Stimulated activated CD4-positive, alpha-beta T cell treated with anti-CD3 and anti-CD28 coated beads, TNF-alpha, amount 100 ng/mL, for 48 hours (primary cell): ENCODE measurements at regions not wholly inside any gene's neighbourhood (a gene's known extent, or its start where the extent isn't known, plus 50 kb on each side); places are given as distances from the start of the nearest gene placed in this dataset.
A peak's percentile ranks its signal among the peaks of the same experiment; 100 is the strongest.

ENCODE experiments used
- DNase-seq, 3 donors: peaks; one replicate each; pipeline ENCODE4 v3.0.0-alpha.2; 2020; ENCODE audit warnings: low read depth in 3 of 3

DNA sequence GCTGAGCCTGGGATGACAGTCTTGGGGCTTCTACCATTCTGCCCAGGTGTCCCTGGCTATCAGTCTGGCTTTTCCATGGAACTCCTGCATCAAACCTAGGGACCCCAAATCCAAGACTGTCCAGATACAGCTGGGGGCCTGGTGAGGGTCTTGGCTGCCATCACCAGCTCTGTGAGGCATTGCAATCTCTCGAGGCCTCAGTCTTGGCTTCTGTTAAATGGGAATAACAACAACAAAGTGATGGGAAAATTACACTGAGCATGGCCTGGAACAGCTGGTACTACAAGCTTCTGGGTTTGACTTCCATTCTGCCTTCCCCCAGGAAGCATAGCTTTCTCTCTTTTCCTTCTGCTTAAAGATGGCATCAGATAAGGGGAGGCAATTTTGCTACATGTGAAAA is 50.0 kb upstream of the LCTL start:
- no peak for DNase-seq

DNA sequence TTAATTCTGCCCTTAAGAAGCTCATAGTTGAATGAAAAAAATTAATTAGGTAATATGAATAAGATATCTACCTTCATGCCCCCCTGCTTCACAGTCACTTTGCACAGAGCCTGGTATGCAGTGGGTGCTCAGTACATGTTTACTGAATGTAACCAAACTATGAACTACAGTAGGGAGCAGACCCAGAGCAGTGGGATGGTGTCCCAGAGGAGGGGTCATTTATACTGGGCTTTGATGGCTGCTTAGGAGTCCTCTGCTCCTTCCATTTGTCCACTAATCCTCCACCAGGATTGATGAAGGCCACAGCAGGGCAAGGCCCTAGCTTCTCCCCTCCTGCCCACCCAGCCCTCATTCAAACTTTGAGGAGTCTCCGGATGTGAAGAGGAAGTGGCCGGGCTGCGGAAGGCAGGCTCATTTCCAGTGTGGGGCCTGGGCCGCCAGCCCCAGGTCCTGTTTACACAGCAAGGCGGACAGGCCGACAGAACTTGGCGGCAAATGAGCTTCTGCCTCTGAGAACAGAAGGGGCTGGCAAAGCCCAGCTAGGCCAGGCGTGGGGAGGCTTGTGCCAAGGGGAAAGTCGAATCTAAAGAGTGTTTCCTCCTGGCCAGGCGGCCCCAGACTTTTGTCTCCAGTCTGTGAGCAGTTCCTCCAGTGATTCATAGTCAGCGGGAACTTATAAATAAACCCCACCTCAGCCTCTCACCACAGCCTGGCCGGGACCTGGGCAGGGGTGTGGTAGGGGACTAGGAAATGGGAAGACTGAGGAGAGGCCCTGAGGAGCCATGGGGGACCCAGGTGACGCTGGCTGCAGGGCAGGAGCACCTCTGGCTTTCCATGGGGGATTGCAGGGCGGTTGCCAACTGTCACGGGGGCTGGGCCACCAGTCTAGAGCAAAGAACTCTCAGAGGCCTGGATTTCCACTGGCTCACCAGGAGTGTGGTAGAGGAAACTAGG is 51.6 kb upstream of the LCTL start:
- no peak for DNase-seq

DNA sequence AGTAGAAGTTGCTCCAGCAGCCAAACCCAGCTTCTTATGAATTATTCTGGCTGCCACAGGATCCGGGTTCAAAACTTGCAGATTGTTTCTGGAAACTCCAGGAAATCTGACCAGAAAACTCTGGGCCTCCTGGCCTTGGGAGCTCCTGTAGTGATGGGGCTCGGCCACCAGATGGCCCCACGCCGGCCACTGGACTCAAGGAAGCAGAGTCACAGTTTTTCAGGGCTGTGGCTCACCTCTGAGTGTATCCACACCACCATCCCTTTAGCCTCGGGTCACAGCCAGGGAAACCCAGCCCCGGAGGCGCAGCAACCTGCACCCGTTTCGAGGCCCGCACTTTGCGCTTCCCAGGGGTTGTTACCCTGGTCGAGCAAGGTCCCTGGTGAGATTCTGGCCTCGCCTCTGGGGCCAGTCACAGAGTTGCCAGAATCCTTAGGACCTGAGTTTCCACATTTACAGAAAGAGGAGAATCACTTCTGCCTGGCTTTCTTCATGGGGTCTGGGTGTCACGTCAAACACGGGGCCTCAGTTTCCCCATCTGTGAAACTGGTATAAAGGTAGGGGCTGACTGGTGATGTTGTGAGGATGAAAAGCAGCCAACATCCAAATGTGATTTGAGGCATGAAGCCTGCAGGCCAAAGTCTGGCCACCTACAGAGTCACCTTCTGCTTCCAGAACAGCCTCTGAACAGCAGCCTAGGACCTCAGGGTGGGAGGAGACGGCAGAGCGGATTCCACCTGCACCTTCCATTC is 53.5 kb upstream of the LCTL start:
- DNase-seq, result peak; percentile 14 to 27 (median 18)

DNA sequence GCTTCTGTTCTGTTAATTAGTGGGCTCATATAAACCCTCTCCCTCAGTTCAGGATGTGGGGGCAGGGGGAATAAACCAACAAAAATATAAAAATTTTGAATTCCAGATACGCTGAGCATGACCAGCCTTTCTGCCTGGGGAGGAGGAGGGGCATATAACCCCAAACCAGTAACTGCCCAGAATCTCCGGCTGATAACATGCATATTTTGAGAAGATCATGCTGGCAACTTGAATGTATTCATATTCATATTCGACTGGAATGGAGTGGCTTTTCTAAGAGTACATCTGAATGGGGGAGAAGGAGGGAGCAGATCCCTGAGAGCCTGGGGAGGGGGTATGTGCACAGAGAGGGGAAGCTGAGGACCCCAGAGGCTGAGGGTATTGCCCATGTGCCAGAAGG is 54.5 kb upstream of the LCTL start:
- DNase-seq, result no peak

DNA sequence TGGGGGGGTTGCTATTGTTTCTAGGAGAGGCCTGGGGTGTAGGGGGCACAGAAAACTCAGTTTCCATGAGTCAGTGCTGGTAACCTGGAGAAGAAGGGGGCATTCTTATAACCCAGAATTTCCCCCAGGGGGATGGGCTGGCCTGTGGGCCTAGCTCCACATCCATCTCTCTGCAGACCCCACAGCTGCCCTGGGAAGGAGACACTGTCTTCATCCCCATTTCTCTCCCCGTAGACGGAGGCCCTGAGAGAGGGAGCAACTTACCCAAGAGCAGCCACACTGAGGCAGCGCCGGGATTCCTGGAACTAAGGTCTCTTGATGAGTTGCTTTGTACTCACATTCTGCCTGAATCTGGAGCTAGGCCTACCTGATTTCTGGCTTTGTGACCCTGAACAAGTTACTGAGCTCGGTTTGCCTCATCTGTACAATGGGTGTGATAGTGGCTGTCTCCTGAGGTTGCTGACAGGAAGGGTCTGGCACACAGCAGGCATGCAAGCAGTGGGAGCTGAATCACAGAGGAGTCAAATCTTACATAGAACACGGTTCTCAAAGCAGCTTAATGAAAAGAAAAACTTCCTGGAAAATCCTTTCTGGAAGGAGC is 55.0 kb upstream of the LCTL start:
- no peak for DNase-seq

DNA sequence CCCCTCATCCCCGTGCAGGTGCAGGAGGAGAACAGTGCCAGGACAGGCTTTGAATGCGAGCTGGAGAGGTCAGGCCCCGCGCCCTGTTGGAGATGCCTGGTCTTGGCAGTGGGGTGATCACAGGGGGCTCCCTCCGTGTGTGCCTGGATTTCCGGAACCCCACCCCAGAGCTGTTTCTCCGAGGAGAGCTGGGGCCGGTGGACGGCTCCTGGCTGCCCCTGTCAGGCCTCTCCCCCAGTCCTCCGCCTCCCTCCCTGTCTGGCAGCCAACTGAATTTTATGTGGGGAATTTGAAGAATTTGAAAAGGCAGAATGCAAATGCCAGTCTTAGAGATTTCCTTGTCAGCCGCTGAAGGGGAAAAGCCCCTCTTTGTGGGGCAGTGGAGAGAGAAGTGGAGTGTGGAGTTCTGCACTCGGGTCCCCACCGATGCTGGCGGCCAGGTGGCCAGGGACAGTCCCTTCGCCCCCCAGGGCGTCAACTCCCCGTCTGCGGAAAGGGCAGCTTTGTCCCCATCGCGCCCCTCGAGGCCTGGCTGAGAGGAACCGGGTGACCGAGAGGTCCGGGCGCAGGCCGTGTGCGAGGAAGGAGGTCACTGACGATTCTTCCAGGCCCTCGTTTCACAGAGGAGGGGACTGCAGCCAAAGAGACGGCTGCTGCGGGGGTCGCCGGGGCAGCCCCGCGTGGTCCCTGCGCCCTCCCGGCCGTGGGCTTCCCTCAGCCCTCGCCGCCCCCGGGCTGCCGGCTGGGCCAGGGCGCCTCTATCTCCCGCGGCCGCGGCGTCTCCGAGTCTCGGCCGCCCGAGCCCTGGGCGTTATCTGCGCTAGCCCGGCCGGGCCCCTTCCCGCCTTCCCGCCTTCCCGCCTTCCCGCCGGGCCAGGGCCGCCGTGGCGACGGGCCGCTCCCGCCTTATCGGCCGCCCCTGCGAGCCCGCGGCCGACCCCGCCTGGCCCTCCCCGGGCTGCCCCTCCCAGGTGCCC is 56.0 kb upstream of the LCTL start:
- DNase-seq, result no peak

DNA sequence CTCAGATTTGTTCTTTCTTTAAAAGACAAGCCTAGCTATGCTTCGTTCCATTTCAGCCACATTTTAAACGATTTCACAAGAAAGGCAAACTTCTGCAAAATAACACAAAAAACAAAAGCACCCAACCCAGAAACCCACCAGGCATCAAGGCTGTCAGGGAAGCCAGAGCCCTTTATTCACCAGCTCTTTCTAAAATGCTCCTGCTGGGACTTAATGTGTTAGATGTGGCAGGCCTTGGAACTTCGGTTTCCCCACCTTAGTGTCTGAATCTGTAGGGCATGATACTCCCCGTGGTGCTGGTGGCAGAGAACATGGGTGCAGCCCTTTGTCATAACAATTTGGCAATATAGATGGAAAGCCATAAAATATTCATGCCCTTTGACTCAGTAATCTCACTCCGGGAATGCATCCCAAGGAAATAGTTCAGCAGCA is 56.8 kb upstream of the LCTL start:
- no peak for DNase-seq

DNA sequence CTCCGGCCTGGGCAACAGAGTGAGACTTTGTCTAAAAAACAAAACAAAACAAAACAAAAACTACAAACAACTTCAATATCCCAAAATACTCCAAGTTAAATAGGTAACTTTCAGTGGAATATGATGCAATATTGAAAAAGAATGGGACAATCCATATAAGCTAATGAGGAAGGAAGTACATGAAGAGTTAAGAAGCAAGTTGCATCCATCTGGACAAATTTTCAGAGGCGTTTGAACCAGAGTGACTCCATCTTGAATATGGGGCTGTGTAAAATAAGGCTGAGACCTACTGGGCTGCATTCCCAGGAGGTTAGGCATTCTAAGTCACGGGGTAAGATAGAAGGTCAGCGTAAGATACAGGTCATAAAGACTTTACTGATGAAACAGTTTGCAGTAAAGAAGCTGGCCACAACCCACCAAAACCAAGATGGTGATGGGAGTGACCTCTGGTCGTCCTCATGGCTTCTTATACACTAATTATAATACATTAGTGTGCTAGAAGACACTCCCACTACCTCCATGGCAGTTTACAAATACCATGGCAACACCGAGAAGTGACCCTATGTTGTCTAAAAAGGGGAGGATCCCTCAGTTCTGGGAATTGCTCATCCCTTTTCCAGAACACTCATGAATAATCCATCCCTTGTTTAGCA is 58.1 kb upstream of the LCTL start:
- DNase-seq, result no peak

DNA sequence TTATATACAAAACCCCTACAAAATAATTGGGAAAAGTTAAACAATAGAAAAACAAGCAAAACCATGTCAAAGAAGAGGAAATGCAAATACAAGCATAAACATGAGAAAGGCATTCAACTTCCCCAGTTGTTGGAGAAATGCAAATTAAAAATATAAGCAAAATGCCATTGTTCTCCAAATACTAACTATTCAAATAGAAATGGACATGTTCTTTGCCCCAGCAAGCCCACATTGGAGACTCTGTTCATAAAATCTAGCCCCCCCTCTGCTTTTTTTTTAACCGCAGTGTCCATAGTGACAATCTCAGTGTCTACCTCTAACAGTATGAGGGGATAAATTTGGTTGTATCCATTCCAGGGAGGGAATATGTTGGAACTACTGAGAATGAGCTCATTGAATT is 59.7 kb upstream of the LCTL start:
- DNase-seq, result no peak

DNA sequence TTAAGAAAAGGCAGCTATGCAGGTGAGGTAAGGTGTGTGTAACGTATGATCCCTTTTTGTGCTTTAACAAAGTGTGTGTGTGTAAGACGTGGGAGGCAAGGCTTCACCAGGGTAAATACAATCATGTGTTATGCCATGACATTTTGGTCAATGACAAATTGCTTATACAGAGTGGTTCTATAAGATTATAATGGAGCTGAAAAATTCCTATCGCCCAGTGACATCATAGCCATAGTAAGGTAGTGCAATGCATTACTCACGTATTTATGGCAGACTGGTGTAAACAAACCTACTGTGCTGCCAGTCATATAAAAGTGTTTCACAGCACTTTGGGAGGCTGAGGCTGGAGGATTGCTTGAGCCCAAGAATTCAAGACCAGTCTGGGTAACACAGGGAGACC is 60.2 kb upstream of the LCTL start:
- no peak for DNase-seq

DNA sequence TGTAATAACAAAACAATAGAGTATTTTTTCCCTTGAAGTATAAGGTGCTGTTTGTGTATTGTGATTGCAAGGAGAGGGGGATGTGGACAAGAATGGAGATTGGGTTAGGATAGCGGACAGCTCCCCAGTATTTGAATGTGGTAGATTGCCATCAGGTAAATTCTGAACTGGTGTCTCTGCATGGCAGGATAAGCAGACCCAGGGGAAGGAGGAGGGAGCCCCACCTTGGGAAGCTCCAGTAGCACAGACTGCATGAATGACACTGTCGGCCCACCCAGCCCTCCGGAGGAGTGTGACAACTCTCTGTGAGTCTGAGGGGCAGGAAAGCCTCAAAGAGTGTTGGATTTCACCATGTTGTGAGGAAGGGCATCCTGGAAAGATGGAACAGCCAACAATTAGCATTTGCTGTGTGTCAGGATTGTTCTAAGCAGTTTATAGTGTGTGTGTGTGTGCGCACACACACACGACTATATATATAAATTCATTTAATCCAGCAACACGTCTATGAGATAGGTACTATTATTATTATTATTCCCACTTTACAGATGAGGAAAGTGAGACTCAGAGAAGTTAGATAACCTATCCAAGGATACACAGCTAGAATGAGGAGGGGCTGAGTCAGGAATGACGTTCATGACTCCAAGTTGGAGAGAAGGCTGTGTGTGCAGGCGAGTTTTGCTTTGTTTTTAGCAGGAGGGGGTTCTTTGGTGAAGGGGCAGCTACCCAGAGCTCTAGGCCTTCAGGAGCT is 63.4 kb upstream of the LCTL start:
- no peak for DNase-seq

DNA sequence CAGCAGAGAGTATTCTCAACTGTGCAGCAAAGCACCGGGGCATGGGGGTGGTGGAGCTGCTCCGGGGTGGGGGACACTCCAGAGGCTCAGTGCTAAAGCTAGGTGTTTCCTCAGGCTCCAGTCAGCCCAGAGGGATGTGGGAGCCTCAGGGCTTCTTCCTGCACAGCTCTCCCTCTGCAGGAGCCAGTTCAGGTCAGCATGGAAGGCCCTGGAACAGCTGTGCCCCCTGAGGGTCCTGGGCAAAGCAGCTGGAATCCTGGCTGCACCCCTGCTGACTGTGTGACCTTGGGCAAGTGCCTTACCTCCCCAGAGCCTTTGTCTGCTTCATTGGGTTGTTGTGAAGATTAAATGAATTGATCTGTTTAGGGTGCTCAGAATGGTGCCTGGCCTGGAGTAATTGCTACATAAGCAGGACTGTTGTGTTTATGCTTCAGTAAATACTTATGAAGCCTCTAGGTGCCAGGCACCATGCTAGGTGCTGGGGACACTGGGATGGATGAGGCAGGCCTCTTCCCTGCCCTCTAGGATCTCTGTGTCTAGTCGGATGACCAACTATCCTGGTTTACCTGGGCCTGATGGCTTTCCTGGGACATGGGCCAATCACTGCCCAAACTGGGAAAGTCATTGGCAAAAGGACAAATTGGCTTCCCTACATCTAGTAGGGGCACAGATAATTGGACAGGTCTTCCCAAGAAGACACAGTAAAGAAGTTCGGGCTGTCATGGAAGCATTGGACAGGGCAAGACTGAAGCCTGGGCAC is 64.2 kb upstream of the LCTL start:
- no peak for DNase-seq

DNA sequence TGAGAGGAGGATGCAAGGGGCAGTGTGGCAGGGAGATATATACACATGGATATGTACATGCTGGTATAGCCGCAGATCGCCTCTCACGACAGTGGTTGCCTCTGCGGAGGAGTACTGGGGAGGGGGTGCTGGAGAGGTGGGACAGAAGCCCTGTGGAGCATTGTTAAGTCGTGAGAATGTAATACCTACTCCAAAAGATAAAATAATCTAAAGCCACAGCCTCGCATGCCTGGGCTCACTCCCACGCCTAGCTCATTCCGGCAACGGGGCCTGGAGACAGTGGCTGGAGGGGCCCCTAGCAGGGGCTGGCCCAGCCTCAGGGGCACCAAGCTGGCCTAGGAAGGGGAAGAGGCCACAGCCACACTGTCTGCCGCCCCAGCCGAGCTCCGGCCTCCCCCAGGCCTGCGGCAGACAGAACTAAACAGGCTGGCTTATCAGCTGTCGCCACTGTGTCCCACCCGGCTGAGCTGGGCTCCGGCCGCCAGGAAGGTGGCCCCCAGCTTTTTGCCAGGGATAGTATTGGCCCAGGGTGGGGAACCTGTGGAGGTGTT is 65.1 kb upstream of the LCTL start:
- no peak for DNase-seq

DNA sequence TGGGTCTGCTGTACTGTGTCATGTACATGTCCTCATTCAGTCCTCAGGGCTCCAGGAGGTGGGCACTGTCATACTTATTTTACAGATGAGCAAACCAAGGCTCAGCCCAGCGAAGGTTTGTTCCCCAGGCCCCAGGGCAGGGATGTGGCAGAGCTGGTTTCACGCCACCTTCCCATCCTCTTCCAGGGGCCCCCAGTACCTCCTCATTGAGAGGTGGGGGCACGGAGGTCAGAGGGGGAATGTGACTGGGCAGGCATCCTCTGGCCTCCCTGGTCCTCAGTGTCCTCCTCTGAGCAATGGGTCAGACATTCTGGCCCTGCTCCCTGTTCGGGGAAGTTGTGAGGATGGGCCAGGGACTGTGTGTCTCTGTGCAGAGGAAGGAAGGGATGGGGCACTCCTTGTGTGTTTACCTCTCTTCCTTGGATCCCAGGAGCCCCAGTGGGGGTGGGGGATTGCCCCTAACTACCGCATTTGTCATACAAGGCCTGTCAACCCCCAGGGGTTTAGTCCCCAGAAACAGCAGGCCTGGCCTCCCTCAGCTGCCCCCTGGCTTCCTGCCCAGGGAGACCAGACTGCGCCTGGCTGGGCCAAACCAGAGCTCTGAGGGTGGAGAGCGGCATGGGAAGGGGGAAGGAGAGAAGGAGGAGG is 65.9 kb upstream of the LCTL start:
- no peak for DNase-seq

DNA sequence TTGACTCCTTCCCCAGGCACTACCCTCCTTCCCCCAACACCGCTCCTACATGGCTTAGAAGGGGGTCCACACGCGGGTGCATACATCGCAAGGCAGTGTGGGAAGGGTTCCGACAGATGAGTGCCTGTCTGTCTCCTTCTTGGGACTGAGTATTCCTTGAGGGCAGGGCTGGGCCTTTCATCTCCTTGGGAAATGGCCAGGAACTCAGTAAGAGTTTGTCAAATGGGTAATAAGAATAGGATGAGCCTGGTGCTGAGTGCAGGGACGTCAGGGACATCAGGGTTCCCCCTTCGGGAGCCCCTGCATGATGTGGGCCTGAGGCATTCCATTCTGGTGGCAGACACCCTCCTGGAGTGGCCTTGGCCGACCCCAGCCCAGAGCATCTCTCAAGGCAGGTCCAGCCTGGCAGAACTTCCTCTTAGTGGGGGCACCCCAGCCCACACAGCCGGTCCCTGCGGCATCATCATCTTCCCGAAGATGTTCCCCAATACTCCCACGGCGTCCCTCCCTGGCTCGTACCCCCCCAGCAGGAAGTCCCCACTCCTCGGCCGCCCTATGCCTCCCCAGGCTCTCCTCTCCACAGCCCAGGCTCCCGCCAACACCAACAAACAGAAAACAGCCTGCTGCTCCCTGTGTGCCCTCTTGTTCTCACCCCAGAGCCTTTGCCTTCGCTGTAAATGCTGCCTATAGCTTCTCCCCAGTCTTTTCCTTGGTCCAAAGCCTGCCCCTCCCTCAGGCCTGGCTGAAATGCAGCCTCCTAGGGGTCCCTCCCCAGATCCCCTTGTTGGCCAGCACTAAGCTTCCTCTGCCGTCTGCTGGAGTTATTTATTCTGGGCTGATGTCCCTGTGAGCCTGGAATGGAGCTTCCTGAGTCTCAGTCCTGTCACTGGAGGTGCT is 67.5 kb upstream of the LCTL start:
- DNase-seq, result no peak

DNA sequence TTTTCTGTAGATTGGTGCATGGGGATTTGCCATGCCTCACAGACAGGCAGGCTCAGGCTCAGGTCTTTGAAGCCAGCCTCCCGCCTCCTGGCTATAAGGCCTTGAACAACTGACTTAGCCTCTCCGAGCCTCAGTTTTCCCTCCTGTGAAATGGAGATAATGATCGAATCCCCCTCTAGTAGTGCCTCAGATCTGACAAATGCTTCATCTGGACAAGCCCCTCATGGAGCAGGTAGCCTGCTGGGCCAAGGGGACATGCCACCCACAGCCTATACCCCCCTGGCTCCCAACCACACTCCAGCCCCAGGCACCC is 68.1 kb upstream of the LCTL start:
- no peak for DNase-seq

DNA sequence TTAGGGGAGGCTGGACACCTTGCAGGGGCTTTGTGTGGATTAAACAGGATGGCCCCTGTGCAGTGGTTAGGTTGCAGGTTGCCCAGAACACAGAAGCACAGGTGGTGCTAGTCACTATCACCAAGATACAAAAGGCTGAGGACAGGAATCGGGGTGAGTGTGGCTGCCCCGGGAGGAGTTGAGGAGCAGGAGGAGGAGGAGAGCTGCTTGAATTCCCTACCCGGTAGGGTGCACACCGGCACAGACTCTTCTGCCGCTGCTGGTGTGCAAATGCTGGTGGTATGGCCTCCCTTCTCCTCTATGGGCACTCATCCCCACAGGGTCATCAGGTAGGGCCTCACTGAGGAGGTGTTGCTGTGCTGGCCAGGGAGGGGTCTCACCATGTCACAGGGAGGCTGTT is 67.5 kb upstream of the SMAD6 start:
- DNase-seq, result no peak

DNA sequence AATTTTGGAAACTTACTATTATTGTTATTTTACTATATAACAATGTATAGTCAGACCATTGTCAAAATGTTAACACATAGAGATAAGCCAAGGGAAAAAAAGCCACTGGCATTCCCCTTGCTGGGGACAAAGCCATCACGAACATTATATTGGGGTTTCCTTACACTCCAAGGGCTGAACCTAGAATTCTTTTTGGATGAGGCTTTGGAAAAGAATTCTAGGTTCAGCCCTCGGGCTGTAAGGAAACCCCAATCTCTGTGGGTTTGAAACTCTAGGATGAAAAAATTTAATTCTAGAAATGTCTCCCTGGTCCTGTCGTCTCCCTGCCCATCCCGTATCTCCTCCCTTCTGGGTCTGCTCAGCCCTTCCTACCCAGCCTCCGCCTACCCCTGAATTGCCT is 67.0 kb upstream of the SMAD6 start:
- DNase-seq, result no peak
